Ovary (tissue), 7 donors: ENCODE measurements at regions not wholly inside any gene's neighbourhood (a gene's known extent, or its start where the extent isn't known, plus 50 kb on each side); places are given as distances from the start of the nearest gene placed in this dataset.

Experiments used
- DNase-seq, 5 donors: peaks; one replicate each; pipeline ENCODE4 v3.0.0-alpha.2; 2019 to 2020
- H3K27ac ChIP-seq, 2 donors: fragments of 200-600 bp; one replicate each; pipeline versions ENCODE4 v1.5.1 to v1.8.0; 2019 to 2022
- H3K27me3 ChIP-seq: fragments of 200-600 bp; one replicate; pipeline ENCODE4 v1.8.0; 2022
- H3K36me3 ChIP-seq: fragments of 200-600 bp; sonication (generic); one replicate; pipeline ENCODE4 v1.5.1; 2019
- H3K4me1 ChIP-seq: one replicate; pipeline ENCODE4 v1.8.1; 2013; ENCODE audit warnings: mild to moderate bottlenecking, moderate library complexity; ENCODE audit not compliant: insufficient read depth
- H3K4me3 ChIP-seq: fragments of 200-600 bp; sonication (generic); one replicate; pipeline ENCODE4 v1.5.1; 2017
- H3K9me3 ChIP-seq, 2 donors: fragments of 200-600 bp in 1 of 2; sonication (generic) in 1 of 2; one replicate each; pipeline versions ENCODE4 v1.5.1 to v1.8.1; 2013 to 2019; ENCODE audit warnings: mild to moderate bottlenecking in 1 of 2, moderate library complexity in 1 of 2
- EP300 ChIP-seq: sonication (generic); formaldehyde crosslinking; IDR thresholded peaks from one replicate; pipeline ENCODE4 v1.6.1; 2017; ENCODE audit warnings: antibody characterized with exemption
- POLR2A ChIP-seq: fragments of 450-650 bp; IDR thresholded peaks from one replicate; pipeline ENCODE4 v1.6.1; 2017; ENCODE audit warnings: antibody characterized with exemption, mild to moderate bottlenecking, moderate library complexity
- WGBS, 3 donors: extraction: QIAGEN DNeasy Blood & Tissue Kit in 1 of 3; methylation state at CpG; one replicate each; pipeline versions ENCODE4 v1.1.5 to v1.1.7; 2013 to 2017; 5-methylcytosine and 5-hydroxymethylcytosine counted together
- intact Hi-C, 4 donors: fragments of 100-400 bp; cut with DNase I; formaldehyde crosslinking; loops; one replicate each; pipeline versions ENCODE4 v1.11.0 to v1.15.1; 2022 to 2023
- TF ChIP-seq, protein P1 (sequence below), 3 donors: fragments of 450-650 bp in 2 of 3; fragments of 200-600 bp in 1 of 3; IDR thresholded peaks; one replicate each; pipeline versions ENCODE4 v1.5.1 to v1.8.0; 2016 to 2022; ENCODE audit warnings: antibody characterized with exemption in 3 of 3, mild to moderate bottlenecking in 1 of 3
- donor health status: DM: no; HTN: no; CAD: no; lungs with moderate emphysema.
- donor health status: DM: no; HTN: no; CAD: no.
- donor health status: Bipolar disorder and iron deficiency.
- donor health status: DM: no; HTN: no; CAD: no.
- donor health status: DM: yes; HTN: yes; CAD: no.

DNA sequence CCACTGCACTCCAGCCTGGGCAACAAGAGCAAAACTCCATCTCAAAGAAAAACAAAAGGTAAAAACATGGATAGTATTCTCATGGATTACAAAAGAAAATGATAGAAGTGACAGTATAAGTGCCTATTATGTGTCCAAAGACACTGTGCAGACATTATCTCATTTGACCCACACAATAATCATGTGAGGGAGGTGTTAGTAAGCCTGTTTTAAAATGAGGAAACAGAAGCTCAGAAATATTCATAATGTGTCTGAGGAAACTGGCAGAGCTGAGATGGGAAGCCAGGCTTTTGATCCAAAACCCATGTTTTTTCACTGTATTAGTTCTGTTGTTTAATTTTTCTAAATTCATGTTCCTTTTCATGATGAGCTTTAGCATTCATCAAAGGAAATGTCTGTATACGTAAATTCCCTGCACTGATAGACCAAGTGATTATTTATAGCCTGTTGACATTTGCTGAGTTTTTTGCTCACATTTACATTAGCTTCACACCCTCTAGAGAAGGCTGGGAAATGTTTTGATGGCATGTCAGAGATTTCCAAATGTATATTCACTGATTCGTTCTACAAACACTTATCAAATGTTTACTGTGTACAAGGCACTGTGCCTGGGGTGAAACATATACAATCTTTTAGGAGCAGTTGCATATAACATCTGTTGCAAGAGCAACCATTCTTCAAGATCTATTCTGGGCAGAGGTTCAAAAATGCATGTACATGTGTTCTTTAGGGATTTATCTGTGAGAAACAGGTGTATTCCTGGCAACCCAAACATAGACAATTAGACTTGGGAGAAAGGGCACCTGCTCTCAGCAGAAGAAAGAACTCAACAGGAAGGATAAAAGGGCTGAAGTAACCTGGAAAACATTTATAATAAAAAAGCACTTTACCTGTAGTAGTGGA, 331.5 kb downstream of the SAMD5 start:
- Histone ChIP-seq H3K27me3 (no peaks in the 10 kb centered on the region), H3K4me3 (no peak overlapping the region), H3K9me3 (no peaks in the 10 kb centered on the region), H3K27ac (no peak overlapping the region), H3K4me1 (no peaks in the 10 kb centered on the region), H3K36me3 (no peaks in the 10 kb centered on the region)
- 47 to 56% (median 48%) methylated on average over 2 of the region's 2 CpGs for WGBS, 3 donors
- DNase-seq: no peak
- intact Hi-C loops: no loop called here
- TF ChIP-seq EP300: no peak
- no peak for TF ChIP-seq POLR2A

GRCh38 chr6:147841547-147842148, 333.2 kb downstream of the SAMD5 start:
- intact Hi-C loops: no loop called here
- 44 to 58% (median 49%) methylated on average over 1 of the region's 1 CpG for WGBS, 3 donors
- no peak for DNase-seq
- Histone ChIP-seq H3K27me3 (no peaks in the 10 kb centered on the region), H3K36me3 (no peaks in the 10 kb centered on the region), H3K9me3 (no peaks in the 10 kb centered on the region), H3K27ac (no peak overlapping the region), H3K4me3 (no peak overlapping the region), H3K4me1 (no peaks in the 10 kb centered on the region)
- TF ChIP-seq, protein P1, sequence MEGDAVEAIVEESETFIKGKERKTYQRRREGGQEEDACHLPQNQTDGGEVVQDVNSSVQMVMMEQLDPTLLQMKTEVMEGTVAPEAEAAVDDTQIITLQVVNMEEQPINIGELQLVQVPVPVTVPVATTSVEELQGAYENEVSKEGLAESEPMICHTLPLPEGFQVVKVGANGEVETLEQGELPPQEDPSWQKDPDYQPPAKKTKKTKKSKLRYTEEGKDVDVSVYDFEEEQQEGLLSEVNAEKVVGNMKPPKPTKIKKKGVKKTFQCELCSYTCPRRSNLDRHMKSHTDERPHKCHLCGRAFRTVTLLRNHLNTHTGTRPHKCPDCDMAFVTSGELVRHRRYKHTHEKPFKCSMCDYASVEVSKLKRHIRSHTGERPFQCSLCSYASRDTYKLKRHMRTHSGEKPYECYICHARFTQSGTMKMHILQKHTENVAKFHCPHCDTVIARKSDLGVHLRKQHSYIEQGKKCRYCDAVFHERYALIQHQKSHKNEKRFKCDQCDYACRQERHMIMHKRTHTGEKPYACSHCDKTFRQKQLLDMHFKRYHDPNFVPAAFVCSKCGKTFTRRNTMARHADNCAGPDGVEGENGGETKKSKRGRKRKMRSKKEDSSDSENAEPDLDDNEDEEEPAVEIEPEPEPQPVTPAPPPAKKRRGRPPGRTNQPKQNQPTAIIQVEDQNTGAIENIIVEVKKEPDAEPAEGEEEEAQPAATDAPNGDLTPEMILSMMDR (IDR thresholded peaks at IDR 0.05): no peak
- TF ChIP-seq POLR2A (no peak), EP300 (no peak)

GRCh38 chr6:147849401-147850330, 341.2 kb downstream of the SAMD5 start:
- Histone ChIP-seq H3K9me3 (no peaks in the 10 kb centered on the region), H3K36me3 (no peaks in the 10 kb centered on the region), H3K27ac (no peak overlapping the region), H3K27me3 (no peaks in the 10 kb centered on the region), H3K4me3 (no peak overlapping the region), H3K4me1 (no peaks in the 10 kb centered on the region)
- no peak for DNase-seq
- intact Hi-C loops: no loop called here
- WGBS, 3 donors: 21 to 33% (median 32%) methylated on average over 10 of the region's 10 CpGs
- TF ChIP-seq POLR2A (no peak), EP300 (no peak)
- TF ChIP-seq, protein P1 (IDR thresholded peaks at IDR 0.05): no peak

DNA sequence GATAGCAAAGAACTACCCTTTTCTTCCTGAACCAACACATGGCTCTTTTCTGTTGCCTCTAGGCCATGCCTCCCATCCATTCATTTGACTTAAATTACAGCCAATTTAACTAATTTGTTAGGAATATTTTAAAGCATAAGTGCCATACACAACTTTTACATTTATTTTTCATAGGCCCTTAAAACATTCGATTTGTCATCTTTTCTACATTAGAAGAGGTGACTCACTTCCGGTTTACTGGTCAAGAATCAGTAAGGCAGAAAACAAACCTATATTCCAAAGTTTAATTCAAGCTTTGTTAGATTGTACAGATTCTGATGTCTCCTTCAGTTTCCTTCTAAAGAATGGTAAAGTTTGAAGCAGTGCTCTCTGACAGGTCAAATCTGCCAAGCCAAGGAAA, 344.3 kb downstream of the SAMD5 start:
- DNase-seq: no peak
- WGBS, 3 donors: 93 to 95% (median 94%) methylated on average over 2 of the region's 2 CpGs
- Histone ChIP-seq H3K9me3 (no peaks in the 10 kb centered on the region), H3K4me3 (no peak overlapping the region), H3K27me3 (no peaks in the 10 kb centered on the region), H3K4me1 (no peaks in the 10 kb centered on the region), H3K36me3 (no peaks in the 10 kb centered on the region), H3K27ac (no peak overlapping the region)
- TF ChIP-seq, protein P1 (IDR thresholded peaks at IDR 0.05): no peak
- TF ChIP-seq POLR2A: no peak
- TF ChIP-seq EP300: no peak
- intact Hi-C loops: no loop called here
